OCI-LY3 (cell line): ENCODE measurements at regions not wholly inside any gene's neighbourhood (a gene's known extent, or its start where the extent isn't known, plus 50 kb on each side); places are given as distances from the start of the nearest gene placed in this dataset.

Experiments
- CTCF ChIP-seq: fragments of 200-600, 300-600 bp; sonication (generic); IDR thresholded peaks from 2 replicates; pipeline ENCODE4 v1.5.1; 2014; ENCODE audit warnings: antibody characterized with exemption, low read length, low read depth
- EZH2phosphoT487 ChIP-seq: fragments of 200-600 bp; shearing (Covaris generic); IDR thresholded peaks from 2 replicates; pipeline ENCODE4 v1.6.1; 2018; ENCODE audit warnings: antibody characterized with exemption, mixed run types, low read depth

DNA sequence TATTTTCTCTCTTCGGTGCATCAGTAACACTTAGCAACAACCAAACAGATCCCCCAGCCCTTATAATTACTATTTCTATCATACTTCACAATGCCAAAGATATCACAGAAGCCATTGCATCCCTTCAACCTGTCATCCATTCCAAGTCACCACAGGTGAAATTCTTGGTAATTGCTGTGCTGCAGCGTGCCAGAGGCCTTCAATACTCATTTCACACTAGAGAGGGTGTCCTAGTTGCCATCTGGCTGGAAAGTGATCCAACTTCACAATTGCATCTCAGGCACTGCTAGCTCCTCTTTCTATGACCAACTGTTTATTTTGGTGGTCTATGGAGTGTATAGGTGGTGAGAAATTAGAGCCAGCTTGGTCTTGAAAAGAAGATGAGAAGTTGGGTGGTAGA, 131.2 kb downstream of the NUP35 start:
- TF ChIP-seq CTCF (no peak), EZH2phosphoT487 (no peak)
